Fibroblast of skin of right biceps (primary cell): ENCODE measurements at regions not wholly inside any gene's neighbourhood (a gene's known extent, or its start where the extent isn't known, plus 50 kb on each side); places are given as distances from the start of the nearest gene placed in this dataset.

ENCODE experiments used
- DNase-seq: peaks from one replicate; pipeline ENCODE4 v3.0.0-alpha.2; 2013

GRCh38 chr7:128168667-128169210 is 72.3 kb upstream of the LEP start:
- DNase-seq = peak; percentile 20

GRCh38 chr7:128170461-128170860 is 70.6 kb upstream of the LEP start:
- no peak for DNase-seq

GRCh38 chr7:128171342-128171918 is 69.6 kb upstream of the LEP start:
- no peak for DNase-seq

DNA sequence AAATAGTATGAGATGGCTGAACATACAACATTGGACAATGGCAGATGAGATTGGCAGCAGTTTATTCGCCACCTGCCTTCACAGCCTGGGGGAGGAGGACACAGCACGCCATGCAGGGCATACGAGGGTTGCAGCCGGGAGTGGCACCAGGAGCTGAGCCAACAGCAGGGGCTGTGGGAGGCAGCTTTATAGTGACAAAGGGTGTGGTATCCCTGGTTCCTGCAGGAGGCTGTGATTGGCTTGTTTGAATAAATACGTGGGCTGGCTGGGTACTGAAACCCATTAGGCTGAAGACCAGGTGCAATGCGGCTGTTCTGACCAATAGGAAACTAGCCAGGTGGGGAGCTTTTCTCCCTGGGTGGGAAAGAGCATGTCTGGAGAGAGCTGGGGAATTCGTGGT is 68.9 kb upstream of the LEP start:
- DNase-seq = no peak

DNA sequence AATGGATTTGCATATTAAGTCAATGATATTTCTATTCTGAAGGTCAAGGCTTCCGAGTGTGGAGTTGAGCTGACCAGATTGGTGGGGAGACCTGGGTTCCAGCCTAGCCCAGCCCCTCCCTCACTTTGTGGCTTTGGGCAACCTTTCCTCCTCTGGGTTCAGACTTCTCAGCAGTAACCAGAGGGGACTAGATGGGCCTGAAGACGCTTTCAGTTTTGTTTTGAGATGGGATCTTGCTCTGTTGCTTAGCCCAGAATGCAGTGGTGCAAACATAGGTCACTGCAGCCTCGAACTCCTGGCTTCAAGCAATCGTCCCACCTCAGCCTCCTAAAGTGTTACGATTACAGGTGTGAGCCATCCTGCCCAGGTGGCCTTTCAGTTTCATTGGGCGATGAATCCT is 68.1 kb upstream of the LEP start:
- no peak for DNase-seq

- DNase-seq = no peak
Measured at GRCh38 chr7:128174386-128174785, 66.7 kb upstream of the LEP start.

DNA sequence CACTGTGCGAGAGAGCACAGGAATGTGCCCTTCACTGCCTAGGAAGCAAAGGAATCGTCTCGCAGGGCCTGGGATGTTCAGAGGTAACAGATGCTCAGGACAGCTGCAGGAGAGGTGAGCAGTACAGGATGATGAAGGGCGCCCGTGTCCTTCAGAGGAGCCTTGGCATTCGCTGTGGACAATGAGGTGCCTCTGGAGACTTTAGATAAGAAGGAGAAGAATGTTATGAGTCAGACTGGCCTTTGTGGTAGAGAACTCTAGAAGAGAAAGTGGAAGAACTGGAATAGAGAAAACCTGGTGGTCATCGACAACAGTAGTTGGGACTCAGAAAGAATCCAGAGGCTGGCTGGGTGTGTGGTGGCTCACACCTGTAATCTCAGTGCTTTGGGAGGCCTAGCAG is 64.4 kb upstream of the LEP start:
- DNase-seq = no peak

DNA sequence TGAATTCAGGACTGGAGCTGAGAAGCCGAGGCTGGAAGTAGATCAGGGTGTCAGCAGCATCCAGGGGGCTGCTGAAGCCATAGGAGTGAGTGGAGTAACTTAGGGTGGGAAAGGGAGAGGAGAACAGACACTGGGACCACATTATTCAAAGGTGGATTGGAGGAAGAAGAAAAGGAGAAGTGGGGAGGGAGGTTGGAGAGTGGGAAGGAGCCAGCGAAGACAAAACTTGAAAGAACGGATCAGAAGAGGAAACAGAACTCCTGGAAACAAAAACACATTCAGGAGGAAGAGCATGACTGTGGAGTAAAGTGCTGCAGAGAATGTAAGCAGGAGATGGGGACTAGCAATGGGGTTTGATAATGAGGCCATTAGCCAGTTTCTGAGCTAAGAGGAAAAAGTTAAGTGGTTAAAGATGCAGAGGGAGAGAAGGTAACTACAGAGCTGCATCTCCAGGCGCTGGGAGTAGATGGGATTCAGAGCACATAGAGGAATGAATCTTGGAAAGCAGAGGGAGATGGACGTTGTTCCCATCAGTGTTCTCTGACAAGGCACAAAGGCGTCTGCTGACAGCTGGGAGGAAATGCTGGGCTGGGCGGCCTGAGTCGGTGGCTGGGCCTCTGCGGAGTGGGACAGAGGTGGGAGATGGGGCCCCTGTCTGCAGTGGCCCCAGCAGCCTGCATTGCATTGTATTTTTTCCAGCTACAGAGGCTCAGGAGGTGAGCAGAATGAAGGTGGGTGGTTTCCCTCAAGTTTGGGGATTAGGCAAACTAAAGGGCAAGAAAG is 63.1 kb upstream of the LEP start:
- no peak for DNase-seq

- no peak for DNase-seq
Measured at GRCh38 chr7:128178611-128179010, 62.5 kb upstream of the LEP start.

DNA sequence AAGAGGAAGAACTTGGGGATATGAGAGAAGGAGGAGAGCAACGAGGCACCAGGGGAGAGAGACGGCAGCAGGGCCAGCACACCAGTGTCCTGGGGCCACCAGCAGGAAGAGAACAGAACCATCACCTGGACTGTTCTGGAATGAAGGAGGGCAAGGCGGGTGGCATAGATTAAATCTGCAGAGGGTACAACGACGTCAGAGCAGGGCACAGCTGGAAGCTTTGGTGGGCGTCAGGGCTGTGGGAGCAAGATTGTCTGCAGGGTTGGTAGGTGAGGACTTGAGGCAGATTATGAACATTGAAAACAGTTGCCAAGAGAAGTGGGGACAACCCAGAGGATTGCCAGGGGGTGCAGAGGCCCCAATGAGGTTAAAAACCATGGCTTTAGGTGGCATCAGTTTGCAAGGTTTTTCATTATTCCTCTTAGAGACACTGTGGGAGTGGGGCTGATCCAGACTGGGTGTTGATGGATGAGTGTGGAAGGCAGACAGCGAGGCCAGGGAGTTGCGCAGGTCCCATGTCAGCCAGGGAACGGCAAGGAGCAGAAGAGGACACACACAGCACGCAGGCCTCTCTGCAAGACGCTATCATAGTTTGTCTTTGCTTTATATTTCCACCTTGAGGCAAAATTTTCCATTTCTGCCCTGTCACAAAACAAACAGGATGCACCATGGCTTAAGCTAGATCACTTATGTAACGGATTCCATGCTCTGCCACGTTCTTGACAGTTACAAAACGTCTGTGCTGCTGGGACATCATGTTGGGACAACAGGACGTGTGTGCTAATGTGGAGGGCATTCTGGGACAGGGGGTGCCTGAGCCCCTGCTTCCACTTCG is 52.5 kb upstream of the LEP start:
- DNase-seq = no peak

- no peak for DNase-seq
Measured at GRCh38 chr7:128189231-128189930, 51.7 kb upstream of the LEP start.

DNA sequence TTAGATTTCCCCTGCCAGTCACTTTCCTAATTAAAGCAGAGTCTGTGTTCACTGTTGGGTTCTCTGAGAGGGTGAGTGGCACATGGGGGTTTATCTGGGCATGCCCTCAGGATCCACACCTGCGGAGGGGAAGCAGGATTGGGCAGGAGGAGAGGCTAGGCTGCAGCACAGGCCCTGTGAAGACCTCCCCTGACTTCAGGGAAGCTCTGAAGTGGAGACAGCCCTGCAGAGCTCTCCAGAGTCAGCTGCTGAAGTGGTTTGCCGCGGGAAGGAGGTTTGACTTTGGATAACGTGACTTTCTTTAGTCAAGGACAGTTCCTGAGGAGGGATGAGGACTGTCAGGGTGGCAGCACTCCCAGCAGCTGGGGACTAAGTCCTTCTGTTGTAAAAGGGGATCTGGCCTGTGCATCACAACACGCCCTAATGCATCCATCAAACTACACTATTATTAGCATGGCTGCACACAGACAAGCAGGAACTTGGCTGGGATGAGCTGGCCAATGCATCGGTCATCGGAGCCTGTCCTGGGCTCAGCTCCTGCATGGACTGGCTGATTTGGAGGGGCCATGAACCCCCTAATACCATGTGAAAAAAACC is 50.9 kb upstream of the LEP start:
- DNase-seq = no peak

DNA sequence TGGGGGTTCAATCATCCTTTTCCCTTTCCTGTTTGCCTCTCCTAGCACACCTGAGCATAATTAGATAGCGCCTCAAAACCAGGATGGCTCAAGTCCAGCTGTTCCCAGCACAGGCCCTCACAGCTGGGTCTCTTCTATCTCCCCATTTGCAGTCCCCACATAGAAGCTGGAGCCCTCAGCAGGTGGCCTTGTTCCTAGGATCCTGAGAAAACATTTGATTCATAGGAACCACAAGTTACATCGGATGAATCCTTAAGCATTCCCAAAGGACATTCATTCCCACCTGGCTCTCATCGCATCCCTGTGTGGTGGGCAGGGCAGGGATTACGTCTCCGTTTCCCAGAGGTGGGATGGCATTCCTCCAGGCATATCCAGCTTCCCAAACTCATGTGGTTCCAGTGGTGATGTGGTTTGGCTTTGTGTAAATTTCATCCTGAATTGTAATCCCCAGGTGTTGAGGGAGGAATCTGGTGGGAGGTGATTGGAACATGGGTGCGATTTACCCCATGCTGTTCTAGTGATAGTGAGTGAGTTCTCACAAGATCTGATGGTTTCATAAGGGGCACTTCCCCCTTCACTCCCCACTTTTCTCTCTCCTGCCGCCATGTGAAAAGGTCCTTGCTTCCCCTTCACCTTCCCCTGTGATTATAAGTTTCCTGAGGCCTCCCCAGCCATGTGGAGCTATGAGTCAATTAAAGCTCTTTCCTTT is 49.8 kb upstream of the LEP start:
- DNase-seq = no peak
